ENCODE measurements at regions not wholly inside any gene's neighbourhood (a gene's known extent, or its start where the extent isn't known, plus 50 kb on each side); places are given as distances from the start of the nearest gene placed in this dataset.

DNA sequence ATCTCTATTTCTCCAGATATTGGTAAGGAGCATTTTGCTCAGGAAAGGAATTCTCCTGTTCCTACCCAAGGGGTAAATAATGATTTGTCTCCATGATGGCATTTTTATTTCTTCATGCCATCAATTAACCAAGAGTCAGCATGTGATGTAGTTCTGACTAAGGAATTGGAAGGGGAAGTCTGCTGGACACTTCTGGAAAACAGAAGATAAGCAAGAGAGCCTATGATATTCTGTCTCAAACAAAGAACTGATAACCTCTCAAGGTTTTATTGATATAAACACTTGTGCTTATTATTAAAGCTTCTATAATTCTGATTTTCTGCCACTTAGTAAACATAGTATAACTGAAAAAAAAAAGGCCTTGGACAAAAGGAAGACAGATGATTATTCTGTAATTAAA is 673.0 kb upstream of the CHORDC1 start:
- H3K9me3 Mint-ChIP-seq (ENCODE audit: unreplicated experiment) = no peaks in the 10 kb centered on the region
- no peak for DNase-seq (ENCODE audit: low spot score)
- no peak overlapping the region for H3K27ac Mint-ChIP-seq (ENCODE audit: unreplicated experiment)
- peaks cover 3% of the 10 kb centered on the region for H3K4me1 Mint-ChIP-seq (ENCODE audit: unreplicated experiment)
- no peaks in the 10 kb centered on the region for H3K36me3 Mint-ChIP-seq (ENCODE audit: low read depth, unreplicated experiment)
- H3K4me3 Mint-ChIP-seq (ENCODE audit: unreplicated experiment) = no peak overlapping the region
- peaks cover 3% of the 10 kb centered on the region for H3K27me3 Mint-ChIP-seq (ENCODE audit: unreplicated experiment)
- TF ChIP-seq, protein P1, sequence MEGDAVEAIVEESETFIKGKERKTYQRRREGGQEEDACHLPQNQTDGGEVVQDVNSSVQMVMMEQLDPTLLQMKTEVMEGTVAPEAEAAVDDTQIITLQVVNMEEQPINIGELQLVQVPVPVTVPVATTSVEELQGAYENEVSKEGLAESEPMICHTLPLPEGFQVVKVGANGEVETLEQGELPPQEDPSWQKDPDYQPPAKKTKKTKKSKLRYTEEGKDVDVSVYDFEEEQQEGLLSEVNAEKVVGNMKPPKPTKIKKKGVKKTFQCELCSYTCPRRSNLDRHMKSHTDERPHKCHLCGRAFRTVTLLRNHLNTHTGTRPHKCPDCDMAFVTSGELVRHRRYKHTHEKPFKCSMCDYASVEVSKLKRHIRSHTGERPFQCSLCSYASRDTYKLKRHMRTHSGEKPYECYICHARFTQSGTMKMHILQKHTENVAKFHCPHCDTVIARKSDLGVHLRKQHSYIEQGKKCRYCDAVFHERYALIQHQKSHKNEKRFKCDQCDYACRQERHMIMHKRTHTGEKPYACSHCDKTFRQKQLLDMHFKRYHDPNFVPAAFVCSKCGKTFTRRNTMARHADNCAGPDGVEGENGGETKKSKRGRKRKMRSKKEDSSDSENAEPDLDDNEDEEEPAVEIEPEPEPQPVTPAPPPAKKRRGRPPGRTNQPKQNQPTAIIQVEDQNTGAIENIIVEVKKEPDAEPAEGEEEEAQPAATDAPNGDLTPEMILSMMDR (IDR thresholded peaks at IDR 0.05; ENCODE audit: unreplicated experiment) = no peak

DNA sequence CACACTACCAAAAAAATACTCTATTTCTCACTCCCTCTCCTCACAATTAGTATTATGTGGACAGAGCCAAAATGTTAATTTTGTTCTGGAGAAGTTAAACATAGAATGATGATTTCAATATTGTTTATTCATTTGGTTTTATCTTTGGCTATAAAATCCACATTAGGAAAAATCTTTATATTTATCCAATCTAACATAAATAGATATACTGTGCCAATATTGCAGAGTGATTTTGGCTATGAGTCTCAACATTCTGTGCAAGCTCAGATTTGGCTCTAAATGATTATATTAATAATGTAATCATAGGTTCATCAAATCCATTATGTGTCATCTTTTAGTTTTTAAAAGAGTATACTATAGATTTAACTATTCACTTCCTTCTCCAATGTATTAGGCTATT is 667.5 kb upstream of the CHORDC1 start:
- H3K27ac Mint-ChIP-seq (ENCODE audit: unreplicated experiment) = no peak overlapping the region
- TF ChIP-seq, protein P1 (IDR thresholded peaks at IDR 0.05; ENCODE audit: unreplicated experiment) = no peak
- no peak for DNase-seq (ENCODE audit: low spot score)
- H3K4me1 Mint-ChIP-seq (ENCODE audit: unreplicated experiment) = no peaks in the 10 kb centered on the region
- no peak overlapping the region for H3K4me3 Mint-ChIP-seq (ENCODE audit: unreplicated experiment)
- H3K36me3 Mint-ChIP-seq (ENCODE audit: low read depth, unreplicated experiment) = no peaks in the 10 kb centered on the region
- no peaks in the 10 kb centered on the region for H3K27me3 Mint-ChIP-seq (ENCODE audit: unreplicated experiment)
- no peaks in the 10 kb centered on the region for H3K9me3 Mint-ChIP-seq (ENCODE audit: unreplicated experiment)

DNA sequence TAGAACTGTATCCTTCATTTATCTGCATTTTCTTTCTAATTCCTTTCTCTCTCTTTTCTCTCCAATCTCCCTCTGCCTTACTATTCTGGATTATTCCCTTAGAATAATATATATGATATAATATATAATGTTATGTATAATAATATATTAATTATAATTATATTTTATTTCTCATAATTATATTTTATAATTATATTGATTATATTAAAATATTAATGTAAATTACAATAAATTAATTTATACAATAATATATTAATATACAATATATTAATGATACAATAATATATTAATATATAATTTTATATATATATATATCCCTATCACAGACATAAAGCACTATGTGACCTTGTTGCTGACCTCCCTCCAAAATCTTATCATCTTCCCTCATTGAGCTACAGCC is 661.3 kb upstream of the CHORDC1 start:
- Mint-ChIP-seq H3K4me3 (ENCODE audit: unreplicated experiment) (no peak overlapping the region), H3K27me3 (ENCODE audit: unreplicated experiment) (peaks cover 4% of the 10 kb centered on the region), H3K9me3 (ENCODE audit: unreplicated experiment) (no peaks in the 10 kb centered on the region), H3K36me3 (ENCODE audit: low read depth, unreplicated experiment) (no peaks in the 10 kb centered on the region), H3K4me1 (ENCODE audit: unreplicated experiment) (no peaks in the 10 kb centered on the region), H3K27ac (ENCODE audit: unreplicated experiment) (no peak overlapping the region)
- TF ChIP-seq, protein P1 (IDR thresholded peaks at IDR 0.05; ENCODE audit: unreplicated experiment) = no peak
- DNase-seq (ENCODE audit: low spot score) = no peak

DNA sequence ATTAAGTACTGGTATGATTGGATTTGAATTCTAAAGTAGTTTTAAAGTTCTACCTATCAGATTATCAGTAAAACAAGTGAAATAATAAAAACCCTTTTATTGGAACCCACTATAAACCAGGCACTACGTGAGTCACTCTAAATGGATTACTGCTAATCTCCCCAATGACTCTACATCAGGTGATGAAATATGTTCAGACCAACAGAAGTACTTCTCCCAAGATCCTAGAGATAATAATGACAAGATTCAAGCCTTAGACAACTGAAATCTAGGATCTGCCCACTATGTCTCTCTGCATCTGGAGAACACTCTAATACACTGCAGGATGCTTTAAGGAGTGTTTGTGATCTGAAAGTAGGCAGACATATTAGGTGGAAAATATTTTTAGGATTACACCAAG is 652.1 kb upstream of the CHORDC1 start:
- Mint-ChIP-seq H3K27me3 (ENCODE audit: unreplicated experiment) (no peaks in the 10 kb centered on the region), H3K36me3 (ENCODE audit: low read depth, unreplicated experiment) (no peaks in the 10 kb centered on the region), H3K4me1 (ENCODE audit: unreplicated experiment) (no peaks in the 10 kb centered on the region), H3K4me3 (ENCODE audit: unreplicated experiment) (no peak overlapping the region), H3K9me3 (ENCODE audit: unreplicated experiment) (no peaks in the 10 kb centered on the region), H3K27ac (ENCODE audit: unreplicated experiment) (no peak overlapping the region)
- DNase-seq (ENCODE audit: low spot score) = no peak
- TF ChIP-seq, protein P1 (IDR thresholded peaks at IDR 0.05; ENCODE audit: unreplicated experiment) = no peak

DNA sequence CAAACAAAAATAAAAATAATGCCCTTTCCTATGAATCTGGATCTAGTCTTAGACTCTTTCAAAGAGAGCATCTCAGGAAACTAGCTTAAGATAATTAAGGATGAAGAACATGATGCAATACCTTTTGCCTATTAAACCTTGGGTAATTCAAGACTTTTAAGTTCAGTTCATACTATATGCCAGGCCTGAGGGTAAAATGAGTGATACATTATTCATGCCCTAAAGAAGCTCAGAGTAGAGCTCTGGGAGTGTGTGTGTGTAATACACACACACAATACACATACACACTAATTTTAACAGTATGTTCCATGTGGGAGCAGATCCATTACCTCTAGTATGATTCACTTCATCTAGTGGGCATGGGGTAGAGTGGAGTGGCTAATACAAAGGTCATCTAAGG is 651.4 kb upstream of the CHORDC1 start:
- Mint-ChIP-seq H3K9me3 (ENCODE audit: unreplicated experiment) (no peaks in the 10 kb centered on the region), H3K27me3 (ENCODE audit: unreplicated experiment) (no peaks in the 10 kb centered on the region), H3K4me3 (ENCODE audit: unreplicated experiment) (no peak overlapping the region), H3K27ac (ENCODE audit: unreplicated experiment) (no peak overlapping the region), H3K36me3 (ENCODE audit: low read depth, unreplicated experiment) (no peaks in the 10 kb centered on the region), H3K4me1 (ENCODE audit: unreplicated experiment) (no peaks in the 10 kb centered on the region)
- DNase-seq (ENCODE audit: low spot score) = no peak
- TF ChIP-seq, protein P1 (IDR thresholded peaks at IDR 0.05; ENCODE audit: unreplicated experiment) = no peak
